GM23338 (cell line): ENCODE measurements at regions not wholly inside any gene's neighbourhood (a gene's known extent, or its start where the extent isn't known, plus 50 kb on each side); places are given as distances from the start of the nearest gene placed in this dataset.

Experiments used
- ATAC-seq: fragments of 200-7000 bp; cut with Tn5 transposase; 3 replicates; pipeline ENCODE4 v1.9.1; 2020
- DNase-seq: peaks from one replicate; pipeline ENCODE4 v3.0.0-alpha.2; 2015; ENCODE audit warnings: low spot score
- H2AFZ ChIP-seq: fragments of 200-600 bp; sonication (generic); 2 replicates; pipeline ENCODE4 v1.8.0; 2016; ENCODE audit warnings: antibody characterized with exemption, mild to moderate bottlenecking, moderate library complexity
- H3F3A ChIP-seq: fragments of 200-600 bp; sonication (generic); replicated peaks from 2 replicates; pipeline ENCODE4 v1.8.0; 2017; ENCODE audit warnings: antibody characterized with exemption, mixed run types, low read depth
- H3K27ac ChIP-seq: fragments of 200-600 bp; sonication (generic); 2 replicates; pipeline ENCODE4 v1.6.1; 2016; ENCODE audit warnings: low read depth
- H3K27me3 ChIP-seq: fragments of 200-600 bp; sonication (generic); 2 replicates; pipeline ENCODE4 v1.8.0; 2016; ENCODE audit warnings: mild to moderate bottlenecking, mixed run types, moderate library complexity; ENCODE audit not compliant: insufficient read depth
- H3K36me3 ChIP-seq: fragments of 200-600 bp; sonication (generic); 2 replicates; pipeline ENCODE4 v1.8.0; 2016; ENCODE audit warnings: mild to moderate bottlenecking; ENCODE audit not compliant: insufficient read depth
- H3K4me1 ChIP-seq: fragments of 200-600 bp; sonication (generic); 2 replicates; pipeline ENCODE4 v1.8.0; 2016; ENCODE audit warnings: mild to moderate bottlenecking, moderate library complexity; ENCODE audit not compliant: insufficient read depth
- H3K4me2 ChIP-seq: fragments of 200-600 bp; sonication (generic); 2 replicates; pipeline ENCODE4 v1.7.1; 2017; ENCODE audit warnings: mixed run types
- H3K4me3 ChIP-seq: fragments of 200-600 bp; sonication (generic); 2 replicates; pipeline ENCODE4 v1.6.1; 2016; ENCODE audit warnings: mixed run types
- H3K79me2 ChIP-seq: fragments of 200-600 bp; sonication (generic); replicated peaks from 2 replicates; pipeline ENCODE4 v1.8.0; 2017; ENCODE audit warnings: mild to moderate bottlenecking; ENCODE audit not compliant: insufficient read depth
- H3K9me2 ChIP-seq: fragments of 200-600 bp; sonication (generic); 2 replicates; pipeline ENCODE4 v1.8.0; 2017; ENCODE audit not compliant: insufficient read depth
- H4K20me1 ChIP-seq: fragments of 200-600 bp; sonication (generic); replicated peaks from 2 replicates; pipeline ENCODE4 v1.8.0; 2017; ENCODE audit warnings: mild to moderate bottlenecking; ENCODE audit not compliant: insufficient read depth
- H3K27ac Mint-ChIP-seq: 2 replicates; pipeline ENCODE4 v1.8.0; 2020; ENCODE audit warnings: inconsistent platforms, mild to moderate bottlenecking, moderate library complexity, mixed read lengths
- H3K27me3 Mint-ChIP-seq: 3 replicates; pipeline ENCODE4 v1.8.0; 2022; ENCODE audit warnings: low read depth, mild to moderate bottlenecking, moderate library complexity, mixed read lengths, inconsistent platforms; ENCODE audit not compliant: insufficient read depth, poor library complexity
- H3K36me3 Mint-ChIP-seq: 3 replicates; pipeline ENCODE4 v1.8.0; 2021; ENCODE audit warnings: low read depth, mild to moderate bottlenecking, inconsistent platforms, moderate library complexity, mixed read lengths
- H3K4me1 Mint-ChIP-seq: 3 replicates; pipeline ENCODE4 v1.8.0; 2020; ENCODE audit warnings: mild to moderate bottlenecking, inconsistent platforms, mixed read lengths
- H3K4me3 Mint-ChIP-seq: 3 replicates; pipeline ENCODE4 v1.8.0; 2021; ENCODE audit warnings: moderate library complexity, mild to moderate bottlenecking, inconsistent platforms, mixed read lengths
- H3K9me3 Mint-ChIP-seq: 3 replicates; pipeline ENCODE4 v1.8.0; 2020; ENCODE audit warnings: moderate library complexity, mild to moderate bottlenecking, inconsistent platforms, mixed read lengths
- CREB1 ChIP-seq: fragments of 250-450 bp; sonication (Bioruptor Pico); IDR thresholded peaks from 2 replicates; pipeline ENCODE4 v1.5.0; 2020; ENCODE audit warnings: low read depth, mild to moderate bottlenecking, moderate library complexity
- EZH2 ChIP-seq: fragments of 200-600 bp; sonication (generic); IDR thresholded peaks from one replicate; pipeline ENCODE4 v1.8.0; 2017; ENCODE audit warnings: antibody characterized with exemption, mild to moderate bottlenecking, low read depth; ENCODE audit not compliant: unreplicated experiment
- EZH2phosphoT487 ChIP-seq: fragments of 200-600 bp; sonication (generic); IDR thresholded peaks from one replicate; pipeline ENCODE4 v1.8.1; 2018; ENCODE audit warnings: antibody characterized with exemption; ENCODE audit not compliant: unreplicated experiment
- JUNB ChIP-seq: IDR thresholded peaks from one replicate; pipeline ENCODE4 v1.6.1; 2016; ENCODE audit warnings: antibody characterized with exemption; ENCODE audit not compliant: unreplicated experiment
- NANOG ChIP-seq: IDR thresholded peaks from 2 replicates; pipeline ENCODE4 v1.6.1; 2016; ENCODE audit warnings: antibody characterized with exemption, borderline replicate concordance
- POLR2AphosphoS5 ChIP-seq: IDR thresholded peaks from 2 replicates; pipeline ENCODE4 v1.6.1; 2016; ENCODE audit warnings: antibody characterized with exemption, low read depth
- STAT1 ChIP-seq: IDR thresholded peaks from one replicate; pipeline ENCODE4 v1.6.1; 2016; ENCODE audit warnings: antibody characterized with exemption; ENCODE audit not compliant: unreplicated experiment
- ZNF114 ChIP-seq: fragments of 250-450 bp; sonication (Bioruptor Pico); IDR thresholded peaks from 2 replicates; pipeline ENCODE4 v1.5.0; 2020; ENCODE audit warnings: mild to moderate bottlenecking, moderate library complexity
- ZNF331 ChIP-seq: fragments of 250-450 bp; sonication (Bioruptor Pico); IDR thresholded peaks from 2 replicates; pipeline ENCODE4 v1.5.0; 2020; ENCODE audit warnings: low read depth, mild to moderate bottlenecking, moderate library complexity
- TF ChIP-seq, protein P1 (sequence below), 2 experiments: fragments of 200-600 bp in 1 of 2; sonication (generic) in 1 of 2; conservative IDR thresholded peaks; 2 replicates each; pipeline versions ENCODE4 v1.5.1 to v1.6.1; 2016 to 2017; ENCODE audit warnings: antibody characterized with exemption in 2 of 2, low read depth in 2 of 2, mild to moderate bottlenecking in 2 of 2, moderate library complexity in 1 of 2
- TF ChIP-seq, protein P2 (sequence below): IDR thresholded peaks from 2 replicates; pipeline ENCODE4 v1.6.1; 2016; ENCODE audit warnings: antibody characterized with exemption

DNA sequence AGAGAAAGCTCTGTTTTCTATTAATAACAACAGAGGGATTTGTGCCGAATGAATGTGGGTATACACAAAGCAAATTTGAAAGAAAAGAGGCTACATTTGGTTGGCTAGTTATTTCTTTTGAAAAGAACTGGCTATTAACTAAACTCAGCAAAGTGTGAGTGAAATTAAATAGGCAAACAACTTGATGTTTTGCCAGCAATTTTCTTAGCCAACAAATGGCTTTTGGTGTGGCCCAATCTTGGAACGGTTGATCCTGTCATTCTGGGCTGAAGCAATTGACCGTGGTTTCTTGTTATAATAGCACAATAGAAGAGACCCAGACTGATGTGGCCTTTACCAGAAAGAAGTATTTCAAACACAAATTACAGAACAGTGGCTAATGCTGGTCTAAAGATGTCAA is 898.6 kb downstream of the KCNMA1 start (continued):
- no peak for TF ChIP-seq NANOG
- TF ChIP-seq, protein P1, sequence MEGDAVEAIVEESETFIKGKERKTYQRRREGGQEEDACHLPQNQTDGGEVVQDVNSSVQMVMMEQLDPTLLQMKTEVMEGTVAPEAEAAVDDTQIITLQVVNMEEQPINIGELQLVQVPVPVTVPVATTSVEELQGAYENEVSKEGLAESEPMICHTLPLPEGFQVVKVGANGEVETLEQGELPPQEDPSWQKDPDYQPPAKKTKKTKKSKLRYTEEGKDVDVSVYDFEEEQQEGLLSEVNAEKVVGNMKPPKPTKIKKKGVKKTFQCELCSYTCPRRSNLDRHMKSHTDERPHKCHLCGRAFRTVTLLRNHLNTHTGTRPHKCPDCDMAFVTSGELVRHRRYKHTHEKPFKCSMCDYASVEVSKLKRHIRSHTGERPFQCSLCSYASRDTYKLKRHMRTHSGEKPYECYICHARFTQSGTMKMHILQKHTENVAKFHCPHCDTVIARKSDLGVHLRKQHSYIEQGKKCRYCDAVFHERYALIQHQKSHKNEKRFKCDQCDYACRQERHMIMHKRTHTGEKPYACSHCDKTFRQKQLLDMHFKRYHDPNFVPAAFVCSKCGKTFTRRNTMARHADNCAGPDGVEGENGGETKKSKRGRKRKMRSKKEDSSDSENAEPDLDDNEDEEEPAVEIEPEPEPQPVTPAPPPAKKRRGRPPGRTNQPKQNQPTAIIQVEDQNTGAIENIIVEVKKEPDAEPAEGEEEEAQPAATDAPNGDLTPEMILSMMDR (conservative IDR thresholded peaks at IDR 0.05; ENCODE audit: low read depth in 2 of 2), result no peak
- no peak for TF ChIP-seq STAT1
- no peak for TF ChIP-seq EZH2phosphoT487
- no peak for TF ChIP-seq EZH2

DNA sequence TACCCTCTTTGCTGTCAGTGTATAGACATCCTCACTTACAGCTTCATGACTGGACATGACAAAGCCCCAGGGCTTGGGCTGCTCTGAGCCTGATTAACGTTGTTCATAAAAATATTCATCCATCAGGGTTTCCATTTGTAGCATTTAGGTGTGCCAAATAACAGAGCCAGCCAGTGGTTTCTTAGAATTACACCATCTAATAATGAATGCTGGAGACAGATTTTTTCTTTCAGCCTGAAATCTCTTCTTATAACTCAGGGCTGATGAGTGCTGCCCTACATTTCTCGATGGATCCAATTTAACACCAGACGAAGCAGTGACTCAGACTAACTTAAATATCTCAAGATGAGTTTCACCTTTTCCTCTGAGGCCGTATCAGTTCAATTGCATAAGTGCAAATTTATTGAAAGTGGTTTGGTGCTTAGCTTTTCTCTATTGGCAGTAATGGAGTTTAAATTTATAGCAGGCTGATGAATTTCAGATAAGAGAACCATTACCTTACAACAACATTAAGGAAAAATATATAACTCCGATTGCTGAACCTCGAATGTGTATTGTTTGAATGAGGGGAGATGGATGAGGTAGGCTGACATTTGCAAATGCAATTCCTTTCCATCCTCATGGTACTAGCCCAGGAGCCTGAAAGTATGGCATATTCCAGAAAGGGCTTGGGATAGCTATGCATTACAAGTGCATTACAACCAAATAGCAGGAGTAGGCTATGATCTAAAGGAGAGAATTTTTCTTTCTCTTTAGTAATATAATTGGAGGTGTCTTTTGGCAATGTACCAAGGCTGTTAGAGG is 900.6 kb downstream of the KCNMA1 start:
- Mint-ChIP-seq H3K27me3 (peaks cover 1% of the 10 kb centered on the region), H3K36me3 (no peaks in the 10 kb centered on the region; the same call in 2 of the 3 replicates), H3K27ac (no peak overlapping the region), H3K4me1 (peaks cover 7% of the 10 kb centered on the region), H3K9me3 (no peaks in the 10 kb centered on the region; the same call in 2 of the 3 replicates), H3K4me3 (no peak overlapping the region)
- no peak overlapping the region for H3K4me2 ChIP-seq
- DNase-seq (no peak), ATAC-seq (no peak)
- no peaks in the 10 kb centered on the region for H3K27me3 ChIP-seq
- H3K4me1 ChIP-seq, result peaks cover 9% of the 10 kb centered on the region
- H3F3A ChIP-seq, result no peaks in the 10 kb centered on the region
- peak overlapping the region; percentile 78; the same call in 1 of the 2 replicates for H2AFZ ChIP-seq
- no peaks in the 10 kb centered on the region for H3K79me2 ChIP-seq
- 0 out of 2 replicates have a peak, but pooled peaks cover 9% of the 10 kb centered on the region for H3K9me2 ChIP-seq
- no peak overlapping the region for H3K27ac ChIP-seq
- no peaks in the 10 kb centered on the region for H3K36me3 ChIP-seq
- H4K20me1 ChIP-seq, result no peaks in the 10 kb centered on the region
- no peak overlapping the region for H3K4me3 ChIP-seq
- TF ChIP-seq ZNF331, result no peak
- TF ChIP-seq ZNF114 (CRISPR knock-in tag), result no peak
- TF ChIP-seq NANOG, result no peak
- TF ChIP-seq CREB1 (CRISPR knock-in tag), result no peak
- TF ChIP-seq, protein P2, sequence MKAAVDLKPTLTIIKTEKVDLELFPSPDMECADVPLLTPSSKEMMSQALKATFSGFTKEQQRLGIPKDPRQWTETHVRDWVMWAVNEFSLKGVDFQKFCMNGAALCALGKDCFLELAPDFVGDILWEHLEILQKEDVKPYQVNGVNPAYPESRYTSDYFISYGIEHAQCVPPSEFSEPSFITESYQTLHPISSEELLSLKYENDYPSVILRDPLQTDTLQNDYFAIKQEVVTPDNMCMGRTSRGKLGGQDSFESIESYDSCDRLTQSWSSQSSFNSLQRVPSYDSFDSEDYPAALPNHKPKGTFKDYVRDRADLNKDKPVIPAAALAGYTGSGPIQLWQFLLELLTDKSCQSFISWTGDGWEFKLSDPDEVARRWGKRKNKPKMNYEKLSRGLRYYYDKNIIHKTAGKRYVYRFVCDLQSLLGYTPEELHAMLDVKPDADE, result no peak
- no peak for TF ChIP-seq JUNB
- no peak for TF ChIP-seq POLR2AphosphoS5
- TF ChIP-seq, protein P1 (conservative IDR thresholded peaks at IDR 0.05; ENCODE audit: low read depth in 2 of 2), result no peak
